OCI-LY3 (cell line): ENCODE measurements at regions not wholly inside any gene's neighbourhood (a gene's known extent, or its start where the extent isn't known, plus 50 kb on each side); places are given as distances from the start of the nearest gene placed in this dataset.

Experiments used
- CTCF ChIP-seq: fragments of 200-600, 300-600 bp; sonication (generic); IDR thresholded peaks from 2 replicates; pipeline ENCODE4 v1.5.1; 2014; ENCODE audit warnings: antibody characterized with exemption, low read length, low read depth
- EZH2phosphoT487 ChIP-seq: fragments of 200-600 bp; shearing (Covaris generic); IDR thresholded peaks from 2 replicates; pipeline ENCODE4 v1.6.1; 2018; ENCODE audit warnings: antibody characterized with exemption, mixed run types, low read depth

- no peak for TF ChIP-seq CTCF
- no peak for TF ChIP-seq EZH2phosphoT487
These were observed 267.9 kb downstream of the ADGRG6 start for GRCh38 chr6:142569676-142570075.
